Muscle of leg (tissue), 3 donors: ENCODE measurements at regions not wholly inside any gene's neighbourhood (a gene's known extent, or its start where the extent isn't known, plus 50 kb on each side); places are given as distances from the start of the nearest gene placed in this dataset.
"Not testable (repeated sequence)": the region's sequence is repeated elsewhere in the genome, so short reads cannot be mapped to it uniquely, and the experiment has no call there.

Experiments used
- DNase-seq: peaks from one replicate; pipeline ENCODE4 v3.0.0; 2013
- H3K27ac ChIP-seq: one replicate; pipeline ENCODE4 v1.5.1; 2013; ENCODE audit warnings: mild to moderate bottlenecking, low read length, control low read depth
- H3K27me3 ChIP-seq: one replicate; pipeline ENCODE4 v1.6.1; 2013; ENCODE audit warnings: low read length; ENCODE audit not compliant: control insufficient read depth, insufficient read depth
- H3K36me3 ChIP-seq: one replicate; pipeline ENCODE4 v1.6.1; 2013; ENCODE audit warnings: low read length; ENCODE audit not compliant: control insufficient read depth, insufficient read depth
- H3K4me1 ChIP-seq: one replicate; pipeline ENCODE4 v1.6.1; 2013; ENCODE audit warnings: low read length; ENCODE audit not compliant: control insufficient read depth, insufficient read depth
- H3K4me3 ChIP-seq: one replicate; pipeline ENCODE4 v1.5.1; 2013; ENCODE audit warnings: low read length, control low read depth
- H3K9me3 ChIP-seq: replicated peaks from 2 replicates; pipeline ENCODE4 v1.6.1; 2013; ENCODE audit warnings: low read depth, low read length; ENCODE audit not compliant: control insufficient read depth
- WGBS: methylation state at CpG from one replicate; pipeline ENCODE4 v1.1.5; 2013; ENCODE audit warnings: missing lambda C conversion rate; ENCODE audit not compliant: insufficient coverage; 5-methylcytosine and 5-hydroxymethylcytosine counted together

GRCh38 chr6:21332660-21333059 lies 260.9 kb upstream of the SOX4 start:
- Histone ChIP-seq H3K4me3 (no peak overlapping the region), H3K27me3 (no peaks in the 10 kb centered on the region), H3K9me3 (no peaks in the 10 kb centered on the region), H3K4me1 (peaks cover 10% of the 10 kb centered on the region), H3K27ac (peak overlapping the region; percentile 77), H3K36me3 (no peaks in the 10 kb centered on the region)
- 60% methylated on average over 3 of the region's 8 CpGs for WGBS
- peak; percentile 84 for DNase-seq

GRCh38 chr6:21333715-21334114 lies 259.8 kb upstream of the SOX4 start:
- 56% methylated on average over 1 of the region's 2 CpGs for WGBS
- H3K9me3 ChIP-seq: no peaks in the 10 kb centered on the region
- no peak for DNase-seq
- H3K36me3 ChIP-seq: no peaks in the 10 kb centered on the region
- no peaks in the 10 kb centered on the region for H3K27me3 ChIP-seq
- H3K27ac ChIP-seq: no peak overlapping the region
- peaks cover 10% of the 10 kb centered on the region for H3K4me1 ChIP-seq
- H3K4me3 ChIP-seq: no peak overlapping the region

- no peak for DNase-seq
- H3K9me3 ChIP-seq: no peaks in the 10 kb centered on the region
- no CpG with 5 or more reads among the region's 7 CpGs for WGBS
Measured at GRCh38 chr6:21334651-21335050, 258.9 kb upstream of the SOX4 start.

GRCh38 chr6:21335591-21335990 lies 258.0 kb upstream of the SOX4 start:
- Histone ChIP-seq H3K36me3 (no peaks in the 10 kb centered on the region), H3K27ac (peak overlapping the region; percentile 40), H3K9me3 (no peaks in the 10 kb centered on the region), H3K27me3 (no peaks in the 10 kb centered on the region), H3K4me1 (peaks cover 10% of the 10 kb centered on the region), H3K4me3 (no peak overlapping the region)
- peak; percentile 68 for DNase-seq

More at GRCh38 chr6:21334651-21335050, 258.9 kb upstream of the SOX4 start:
- peaks cover 10% of the 10 kb centered on the region for H3K4me1 ChIP-seq
- no peak overlapping the region for H3K4me3 ChIP-seq
- no peaks in the 10 kb centered on the region for H3K36me3 ChIP-seq
- no peak overlapping the region for H3K27ac ChIP-seq
- no peaks in the 10 kb centered on the region for H3K27me3 ChIP-seq

- no peak overlapping the region for H3K27ac ChIP-seq
- H3K4me1 ChIP-seq: peaks cover 2% of the 10 kb centered on the region
- H3K9me3 ChIP-seq: no peaks in the 10 kb centered on the region
- H3K4me3 ChIP-seq: no peak overlapping the region
- DNase-seq: no peak
- WGBS: 88% methylated on average over 3 of the region's 3 CpGs
- H3K36me3 ChIP-seq: no peaks in the 10 kb centered on the region
- no peaks in the 10 kb centered on the region for H3K27me3 ChIP-seq
Measured at GRCh38 chr6:21337263-21337662, 256.3 kb upstream of the SOX4 start.

- DNase-seq: no peak
- H3K9me3 ChIP-seq: no peaks in the 10 kb centered on the region
- no peaks in the 10 kb centered on the region for H3K27me3 ChIP-seq
- H3K27ac ChIP-seq: no peak overlapping the region
- no peaks in the 10 kb centered on the region for H3K36me3 ChIP-seq
- no CpG with 5 or more reads among the region's 3 CpGs for WGBS
- no peak overlapping the region for H3K4me3 ChIP-seq
- H3K4me1 ChIP-seq: no peaks in the 10 kb centered on the region
Measured at GRCh38 chr6:21340573-21340972, 253.0 kb upstream of the SOX4 start.

GRCh38 chr6:21341910-21342309 lies 251.6 kb upstream of the SOX4 start:
- H3K4me1 ChIP-seq: no peaks in the 10 kb centered on the region
- no peaks in the 10 kb centered on the region for H3K36me3 ChIP-seq
- DNase-seq: no peak
- no peak overlapping the region for H3K27ac ChIP-seq
- WGBS: 64% methylated on average over 1 of the region's 4 CpGs
- no peaks in the 10 kb centered on the region for H3K9me3 ChIP-seq
- no peak overlapping the region for H3K4me3 ChIP-seq
- no peaks in the 10 kb centered on the region for H3K27me3 ChIP-seq

- no peak overlapping the region for H3K27ac ChIP-seq
Measured at GRCh38 chr6:21342501-21342900, 251.1 kb upstream of the SOX4 start.

GRCh38 chr6:21345704-21346103 lies 247.8 kb upstream of the SOX4 start:
- not testable (repeated sequence) for H3K36me3 ChIP-seq, H3K27ac ChIP-seq, DNase-seq, H3K4me1 ChIP-seq, H3K27me3 ChIP-seq, H3K4me3 ChIP-seq, H3K9me3 ChIP-seq
- WGBS: no CpG with 5 or more reads among the region's 1 CpG

More at GRCh38 chr6:21342501-21342900, 251.1 kb upstream of the SOX4 start:
- WGBS: 50% methylated on average over 1 of the region's 8 CpGs
- Histone ChIP-seq H3K27me3 (no peaks in the 10 kb centered on the region), H3K9me3 (no peaks in the 10 kb centered on the region), H3K4me1 (no peaks in the 10 kb centered on the region), H3K36me3 (no peaks in the 10 kb centered on the region), H3K4me3 (no peak overlapping the region)
- DNase-seq: no peak

GRCh38 chr6:21348146-21348503 lies 245.4 kb upstream of the SOX4 start:
- Histone ChIP-seq H3K36me3 (no peaks in the 10 kb centered on the region), H3K4me3 (no peak overlapping the region), H3K27me3 (no peaks in the 10 kb centered on the region), H3K9me3 (no peaks in the 10 kb centered on the region), H3K4me1 (peaks cover 7% of the 10 kb centered on the region), H3K27ac (no peak overlapping the region)
- 89% methylated on average over 4 of the region's 7 CpGs for WGBS
- DNase-seq: no peak

- Histone ChIP-seq H3K36me3 (no peaks in the 10 kb centered on the region), H3K4me1 (peaks cover 7% of the 10 kb centered on the region), H3K9me3 (no peaks in the 10 kb centered on the region), H3K27me3 (no peaks in the 10 kb centered on the region), H3K27ac (peak overlapping the region; percentile 76), H3K4me3 (no peak overlapping the region)
- WGBS: 11% methylated on average over 1 of the region's 7 CpGs
- DNase-seq: peak; percentile 78
Measured at GRCh38 chr6:21348504-21349195, 244.9 kb upstream of the SOX4 start.
